Ramos (cell line): ENCODE measurements at regions not wholly inside any gene's neighbourhood (a gene's known extent, or its start where the extent isn't known, plus 50 kb on each side); places are given as distances from the start of the nearest gene placed in this dataset.
"Not testable (repeated sequence)": the region's sequence is repeated elsewhere in the genome, so short reads cannot be mapped to it uniquely, and the experiment has no call there.

Source experiments
- in situ Hi-C: fragments of 300-500 bp; cut with MboI; formaldehyde crosslinking; loops from one replicate; pipeline ENCODE4 v1.14.3; 2022; ENCODE audit warnings: low sequenced_read_pairs; ENCODE audit not compliant: unreplicated experiment

DNA sequence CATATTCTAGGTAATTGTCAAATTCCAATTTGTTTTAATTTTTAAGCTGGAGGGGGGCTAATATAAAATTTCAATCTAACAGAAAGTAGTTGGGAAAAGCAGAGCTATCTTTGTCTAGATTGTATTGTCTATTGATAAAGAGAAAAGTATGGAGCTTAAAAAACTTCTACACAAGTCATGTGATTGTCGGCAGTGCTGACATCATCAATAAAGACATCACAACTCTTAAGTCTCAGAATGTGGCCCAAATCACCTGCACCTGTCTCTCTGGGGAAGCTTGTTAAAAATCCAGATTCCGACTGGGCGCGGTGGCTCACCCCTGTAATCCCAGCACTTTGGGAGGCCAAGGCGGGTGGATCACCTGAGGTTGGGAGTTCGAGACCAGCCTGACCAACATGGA lies 333.8 kb downstream of the RASEF start:
- in situ Hi-C loops: no loop called here

- in situ Hi-C loops: no loop called here
These were observed 332.9 kb downstream of the RASEF start for GRCh38 chr9:82729991-82730589.

DNA sequence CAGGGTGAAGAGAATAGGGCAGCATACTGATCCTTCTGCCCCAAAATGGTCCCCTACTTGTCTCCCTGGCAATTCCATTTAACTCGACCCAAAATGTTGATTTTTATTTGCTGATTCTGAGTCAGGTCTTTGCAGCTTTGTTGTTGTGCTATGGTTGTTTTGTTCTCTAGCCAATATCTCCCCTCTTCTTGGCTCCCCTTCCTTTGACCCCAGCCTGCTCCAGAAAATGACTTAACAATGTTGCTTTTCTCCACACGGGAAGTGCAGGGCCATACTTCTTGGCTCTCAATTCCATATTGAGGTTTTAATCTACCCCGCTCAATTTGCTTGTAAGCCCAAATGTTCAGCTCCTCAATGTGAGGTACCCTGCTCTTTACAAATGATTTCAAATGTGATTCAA lies 330.0 kb downstream of the RASEF start:
- in situ Hi-C loops: no loop called here

GRCh38 chr9:82736126-82736525 lies 326.8 kb downstream of the RASEF start:
- in situ Hi-C loops: no loop called here

GRCh38 chr9:82736701-82737100 lies 326.2 kb downstream of the RASEF start:
- in situ Hi-C loops: no loop called here

DNA sequence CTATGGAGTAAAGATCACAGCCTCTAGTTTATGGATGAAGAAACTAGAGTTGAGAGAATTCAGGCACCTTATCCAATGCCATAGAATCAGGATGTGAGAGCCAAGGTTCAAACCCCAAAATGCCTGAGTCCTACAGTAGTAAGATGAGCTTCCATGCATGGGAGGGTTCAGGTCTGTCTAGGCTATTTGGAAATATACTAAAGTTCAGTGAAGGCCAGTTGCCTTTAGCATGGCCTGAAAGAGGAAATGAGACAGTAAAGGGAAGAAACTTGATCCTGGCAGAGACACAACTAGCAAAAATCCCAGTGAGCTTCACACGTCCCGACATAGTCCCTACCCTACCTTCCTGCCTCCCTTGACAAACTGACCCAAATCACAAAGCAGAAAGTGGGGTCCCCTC lies 317.0 kb downstream of the RASEF start:
- in situ Hi-C loops: no loop called here

DNA sequence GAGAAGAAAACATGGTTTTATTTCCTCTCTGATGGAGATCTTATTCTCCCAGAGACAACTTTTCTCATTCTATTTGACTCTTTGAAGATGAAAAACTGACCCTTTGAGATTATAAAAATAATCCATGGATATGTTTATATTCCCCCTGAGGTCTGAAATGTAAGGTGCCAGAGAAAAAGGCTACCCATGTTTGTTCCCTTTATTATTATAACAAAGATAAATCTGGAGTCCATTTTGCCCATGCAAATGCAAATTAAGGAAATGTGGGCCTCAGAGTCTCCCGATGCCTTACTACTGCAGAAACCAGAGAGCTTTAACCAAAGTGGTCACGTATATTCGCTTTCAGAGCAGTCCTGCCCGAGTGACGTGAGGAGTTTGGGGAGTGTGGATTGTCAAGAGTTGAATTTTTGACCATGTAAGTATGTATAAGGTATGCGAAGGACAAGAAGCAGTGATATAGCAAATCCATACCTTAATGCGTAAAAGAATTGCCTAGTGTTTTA lies 312.5 kb downstream of the RASEF start:
- in situ Hi-C loops: no loop called here

DNA sequence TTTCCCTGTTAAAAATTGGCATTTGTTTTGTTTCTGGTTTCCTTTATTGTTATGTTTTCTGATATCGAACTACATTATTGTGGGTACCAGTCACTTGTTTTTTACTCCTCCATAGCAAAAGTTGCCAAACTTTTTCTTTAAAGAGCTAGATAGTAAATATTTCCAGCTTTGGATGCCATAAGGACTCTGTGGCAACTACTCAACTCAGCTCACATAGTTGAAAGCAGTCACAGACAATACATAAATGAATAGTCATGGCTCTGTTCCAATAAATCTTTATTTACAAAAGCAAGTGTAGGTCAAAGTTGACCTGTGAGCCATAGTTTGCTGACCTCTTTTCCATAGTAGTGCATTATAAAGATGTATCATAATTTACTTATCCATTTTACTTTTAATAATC lies 305.0 kb downstream of the RASEF start:
- in situ Hi-C loops: no loop called here

GRCh38 chr9:82761027-82761426 lies 301.9 kb downstream of the RASEF start:
- in situ Hi-C loops: no loop called here

DNA sequence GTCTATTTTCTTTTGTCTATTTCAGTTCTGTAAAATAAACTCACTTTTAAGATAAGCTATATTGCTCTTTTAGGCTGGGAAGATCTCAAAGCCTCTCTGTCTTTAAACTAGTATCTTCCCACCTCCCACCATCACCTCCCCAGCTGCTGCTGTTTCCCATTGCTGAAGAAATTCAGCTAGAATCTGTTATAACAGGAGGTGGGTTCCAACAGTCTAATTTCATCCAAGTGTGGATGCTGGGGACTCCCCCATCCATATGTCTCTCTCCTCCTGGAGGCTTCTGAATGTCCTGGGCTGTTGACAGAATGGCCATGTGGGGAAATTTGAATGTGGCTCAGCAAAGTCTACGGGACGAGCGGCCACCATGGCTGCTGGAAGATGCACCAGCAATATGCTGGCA lies 301.0 kb downstream of the RASEF start:
- in situ Hi-C loops: no loop called here

DNA sequence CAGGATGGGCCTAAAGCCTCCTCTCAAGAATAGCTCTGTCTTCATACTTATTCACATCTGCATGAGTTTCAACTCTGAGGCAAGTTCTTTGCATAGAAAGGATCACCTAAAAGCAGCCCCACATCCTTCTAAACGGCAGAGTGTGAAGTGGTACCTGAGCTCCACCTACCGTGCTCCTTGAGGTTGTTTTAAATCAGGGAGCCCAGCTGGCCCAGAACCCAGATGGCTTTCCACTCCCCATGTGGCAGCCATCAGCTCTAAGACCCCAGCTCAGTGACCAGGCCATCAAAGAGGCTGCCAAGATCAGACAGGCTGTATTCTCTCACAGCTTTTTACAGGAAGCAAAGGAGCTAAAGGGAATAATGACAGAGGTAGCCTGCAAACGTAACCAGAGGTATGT lies 299.3 kb downstream of the RASEF start:
- in situ Hi-C loops: no loop called here

DNA sequence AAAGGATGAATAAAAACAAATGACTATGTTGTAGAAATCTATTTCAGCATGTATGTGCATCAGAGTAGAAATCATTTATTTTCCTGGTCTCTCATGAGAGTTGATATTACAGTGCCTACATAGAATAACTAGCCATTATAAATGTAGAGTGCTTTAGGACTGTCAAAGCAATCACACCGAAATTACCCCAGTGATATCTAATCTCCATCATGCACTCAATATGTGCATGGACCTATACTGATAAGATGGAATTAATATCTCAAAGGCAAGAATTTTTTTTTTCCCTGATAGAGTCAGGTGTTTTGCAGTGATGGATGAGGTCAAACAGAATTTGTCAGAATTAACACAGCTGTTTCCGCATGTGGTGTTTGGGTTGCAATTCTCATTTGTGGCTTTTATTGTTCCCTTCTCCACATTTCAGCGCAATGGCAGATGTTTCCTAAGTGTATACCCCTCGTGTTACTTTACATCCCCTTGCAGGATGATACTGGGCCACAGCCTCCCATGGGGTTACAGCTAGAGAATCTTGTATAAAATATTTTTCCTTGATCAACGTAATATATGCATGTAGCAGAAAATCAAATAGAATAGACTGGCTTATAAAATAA lies 298.8 kb downstream of the RASEF start:
- in situ Hi-C loops: no loop called here

- in situ Hi-C loops: not testable (repeated sequence)
These were observed 288.2 kb downstream of the RASEF start for GRCh38 chr9:82774707-82775231.

DNA sequence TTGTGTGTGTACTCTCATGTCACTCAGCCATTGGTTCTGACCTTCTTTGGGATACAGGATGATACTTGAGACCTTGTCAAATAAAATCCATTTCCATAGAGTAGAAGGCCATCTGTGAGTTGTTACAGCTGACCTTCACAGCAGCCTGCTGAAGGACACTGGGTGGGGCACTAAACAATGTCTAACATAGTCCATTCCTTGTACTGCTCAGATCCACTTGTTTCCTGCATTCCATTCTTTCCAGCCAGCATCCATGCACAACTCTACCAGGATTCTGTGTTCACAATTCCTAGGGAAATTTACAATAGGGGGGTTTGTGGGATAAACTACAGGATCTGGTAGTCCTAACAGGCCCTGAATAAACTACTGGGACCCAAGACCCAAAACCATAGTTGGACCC lies 286.4 kb downstream of the RASEF start:
- in situ Hi-C loops: no loop called here

DNA sequence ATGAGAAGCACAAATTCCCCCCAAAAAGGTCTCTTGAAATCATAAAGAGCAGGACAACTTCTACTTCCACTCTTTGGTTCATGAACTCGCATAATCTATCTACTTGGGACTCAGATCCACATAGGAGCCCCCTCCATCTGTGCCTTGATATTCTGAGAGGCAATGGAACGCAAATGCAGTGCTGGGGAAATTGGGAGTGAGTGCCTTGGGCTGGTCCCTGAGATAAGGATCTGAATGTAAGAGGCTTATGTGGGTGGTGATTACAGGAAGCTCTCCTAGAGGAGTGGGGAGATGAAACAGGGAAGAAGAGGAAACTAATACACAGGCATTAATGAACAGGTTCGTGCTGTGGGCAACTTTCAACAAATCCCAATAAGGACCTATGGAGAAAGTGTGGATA lies 285.6 kb downstream of the RASEF start:
- in situ Hi-C loops: no loop called here

DNA sequence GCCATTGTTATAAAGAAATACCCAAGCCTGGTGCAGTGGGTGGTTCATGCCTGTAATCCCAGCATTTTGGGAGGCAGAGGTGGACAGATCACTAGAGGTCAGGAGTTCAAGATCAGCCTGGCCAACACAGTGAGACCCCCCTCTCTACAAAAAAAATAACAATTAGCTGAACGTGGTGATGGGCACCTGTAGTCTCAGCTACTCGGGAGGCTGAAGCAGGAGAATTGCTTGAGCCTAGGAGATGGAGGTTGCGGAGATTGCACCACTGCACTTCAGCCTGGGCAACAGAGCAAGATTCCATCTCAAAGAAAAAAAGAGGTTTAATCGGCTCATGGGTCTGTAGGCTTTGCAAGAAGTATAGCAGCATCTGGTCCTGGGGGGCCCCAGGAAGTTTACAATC lies 284.0 kb downstream of the RASEF start:
- in situ Hi-C loops: not testable (repeated sequence)

- in situ Hi-C loops: no loop called here
These were observed 282.9 kb downstream of the RASEF start for GRCh38 chr9:82780017-82780416.

DNA sequence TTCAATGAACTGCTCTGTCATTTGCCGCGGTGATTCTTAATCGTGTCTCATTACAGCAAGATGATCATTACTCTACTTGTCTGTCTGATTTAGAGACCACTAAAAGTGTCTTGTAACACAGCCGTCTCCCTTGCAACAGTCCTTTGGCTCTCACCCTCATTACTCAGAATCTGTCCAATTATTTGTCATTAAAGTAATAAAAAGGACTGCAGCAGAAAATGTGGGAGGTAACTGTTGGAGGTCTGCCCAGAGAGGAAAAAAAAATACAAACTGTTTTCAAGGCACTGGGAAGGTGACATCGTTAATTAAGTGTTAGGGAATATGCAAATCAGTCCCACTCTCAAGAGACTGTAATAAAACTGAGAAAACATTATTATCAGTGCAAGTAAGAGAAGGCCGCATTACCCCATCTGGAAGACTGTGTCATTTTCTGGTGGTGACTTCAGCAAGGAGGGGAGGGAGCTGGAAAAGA lies 281.0 kb downstream of the RASEF start:
- in situ Hi-C loops: no loop called here

- in situ Hi-C loops: no loop called here
These were observed 279.9 kb downstream of the RASEF start for GRCh38 chr9:82783045-82783444.

- in situ Hi-C loops: no loop called here
These were observed 278.4 kb downstream of the RASEF start for GRCh38 chr9:82784589-82784988.

DNA sequence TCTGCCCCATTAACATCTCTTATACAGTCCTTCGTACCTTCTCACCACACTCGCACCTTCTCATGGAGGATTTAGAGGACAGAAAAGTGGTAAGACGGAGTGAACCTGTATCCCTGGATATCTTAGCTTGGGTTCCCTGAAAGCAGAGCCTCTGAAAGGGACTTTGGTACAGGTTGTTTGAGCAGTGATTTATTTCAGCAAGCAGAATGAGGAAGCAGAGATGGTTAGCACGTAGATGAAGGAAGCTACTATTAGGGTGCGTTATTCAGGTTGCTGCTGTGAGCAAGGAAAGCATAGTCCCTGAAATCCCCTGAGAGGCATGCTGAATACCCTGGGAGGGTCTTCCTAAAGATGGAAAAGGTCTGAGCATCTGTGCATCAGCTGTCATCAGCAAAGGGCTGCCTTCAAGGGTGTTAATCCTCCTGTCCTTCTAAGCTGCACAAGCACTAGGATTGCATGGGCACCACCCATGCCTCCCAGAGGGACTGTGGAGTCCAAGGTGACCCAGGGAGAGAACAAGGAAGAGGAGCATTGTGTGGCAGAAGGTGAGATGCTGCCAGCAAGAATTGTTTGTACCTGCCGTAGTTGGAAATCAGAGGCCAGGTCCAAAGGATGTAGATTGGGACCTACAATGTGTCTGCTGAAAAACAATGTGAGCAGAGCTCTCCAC lies 273.7 kb downstream of the RASEF start:
- in situ Hi-C loops: no loop called here
